ENCODE measurements at regions not wholly inside any gene's neighbourhood (a gene's known extent, or its start where the extent isn't known, plus 50 kb on each side); places are given as distances from the start of the nearest gene placed in this dataset.
A peak's percentile ranks its signal among the peaks of the same experiment; 100 is the strongest.

- DNase-seq, result no peak
Measured at GRCh38 chr16:86751076-86752030, 173.0 kb downstream of the FOXL1 start.

- no peak for DNase-seq
Measured at GRCh38 chr16:86752582-86753175, 174.3 kb downstream of the FOXL1 start.

GRCh38 chr16:86753399-86753798, 175.1 kb downstream of the FOXL1 start:
- DNase-seq, result no peak

GRCh38 chr16:86755571-86756006, 177.2 kb downstream of the FOXL1 start:
- no peak for DNase-seq

GRCh38 chr16:86756882-86757703, 178.7 kb downstream of the FOXL1 start:
- DNase-seq, result no peak

GRCh38 chr16:86757704-86758040, 179.3 kb downstream of the FOXL1 start:
- no peak for DNase-seq

- DNase-seq, result no peak
Measured at GRCh38 chr16:86758932-86759331, 180.6 kb downstream of the FOXL1 start.

- DNase-seq, result peak; percentile 68 to 72
Measured at GRCh38 chr16:86761111-86762031, 183.0 kb downstream of the FOXL1 start.

GRCh38 chr16:86762095-86762494, 183.7 kb downstream of the FOXL1 start:
- DNase-seq, result no peak

GRCh38 chr16:86763819-86764218, 185.5 kb downstream of the FOXL1 start:
- no peak for DNase-seq

GRCh38 chr16:86764551-86764950, 186.2 kb downstream of the FOXL1 start:
- DNase-seq, result no peak

GRCh38 chr16:86765389-86766026, 187.2 kb downstream of the FOXL1 start:
- no peak for DNase-seq

- DNase-seq, result no peak
Measured at GRCh38 chr16:86766700-86767099, 188.4 kb downstream of the FOXL1 start.

GRCh38 chr16:86768228-86768791, 190.0 kb downstream of the FOXL1 start:
- no peak for DNase-seq

- DNase-seq, result no peak
Measured at GRCh38 chr16:86768999-86769398, 190.7 kb downstream of the FOXL1 start.

- DNase-seq, result no peak
Measured at GRCh38 chr16:86771506-86772460, 193.4 kb downstream of the FOXL1 start.

- DNase-seq, result no peak
Measured at GRCh38 chr16:86772671-86773353, 194.5 kb downstream of the FOXL1 start.

- no peak for DNase-seq
Measured at GRCh38 chr16:86773354-86773715, 195.0 kb downstream of the FOXL1 start.

GRCh38 chr16:86774931-86775330, 196.6 kb downstream of the FOXL1 start:
- DNase-seq, result no peak

- DNase-seq, result no peak
Measured at GRCh38 chr16:86775511-86775921, 197.2 kb downstream of the FOXL1 start.

All from activated T-cell treated with anti-CD3 and anti-CD28 coated beads, Interleukin-2, amount 50 U/mL, for 48 hours (primary cell).